HG03469 (cell line): ENCODE measurements at regions not wholly inside any gene's neighbourhood (a gene's known extent, or its start where the extent isn't known, plus 50 kb on each side); places are given as distances from the start of the nearest gene placed in this dataset.

Experiments used
- ATAC-seq: cut with Tn5 transposase; IDR thresholded peaks from one replicate; pipeline ENCODE4 v1.9.1; 2021; ENCODE audit warnings: mild to moderate bottlenecking, moderate library complexity, moderate number of reproducible peaks; ENCODE audit not compliant: unreplicated experiment

- ATAC-seq = no peak
These were observed 246.2 kb downstream of the LRFN2 start for GRCh38 chr6:40340957-40341356.

- no peak for ATAC-seq
These were observed 247.0 kb downstream of the LRFN2 start for GRCh38 chr6:40340196-40340595.

- no peak for ATAC-seq
These were observed 248.9 kb downstream of the LRFN2 start for GRCh38 chr6:40338306-40338705.

- no peak for ATAC-seq
These were observed 250.0 kb downstream of the LRFN2 start for GRCh38 chr6:40336940-40337760.

- no peak for ATAC-seq
These were observed 250.9 kb downstream of the LRFN2 start for GRCh38 chr6:40336296-40336695.

GRCh38 chr6:40334496-40335270, 252.5 kb downstream of the LRFN2 start:
- ATAC-seq = no peak

- ATAC-seq = no peak
These were observed 255.6 kb downstream of the LRFN2 start for GRCh38 chr6:40331545-40331944.

DNA sequence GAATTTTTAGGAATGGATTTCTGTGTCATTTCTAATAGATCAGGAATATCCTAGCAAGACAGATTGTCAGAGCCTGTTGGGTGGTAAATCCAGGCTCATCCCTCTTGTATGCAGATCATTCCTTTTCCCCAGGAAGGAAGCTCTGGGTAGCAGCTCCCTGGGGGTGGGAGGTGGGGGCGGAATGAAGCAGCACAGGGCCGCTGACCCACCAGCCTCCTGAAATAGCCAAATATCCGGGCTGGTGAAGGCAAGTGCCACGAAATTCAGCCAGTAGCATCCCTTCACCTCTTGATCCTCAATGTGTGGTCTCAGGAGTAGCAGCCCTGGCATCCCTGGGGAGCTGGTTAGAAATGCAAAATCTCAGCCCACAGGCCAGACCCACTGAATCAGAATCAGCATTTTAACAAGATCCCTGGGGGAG, 256.9 kb downstream of the LRFN2 start:
- no peak for ATAC-seq

GRCh38 chr6:40328986-40329545, 258.1 kb downstream of the LRFN2 start:
- no peak for ATAC-seq

GRCh38 chr6:40328386-40328985, 258.7 kb downstream of the LRFN2 start:
- ATAC-seq = no peak

DNA sequence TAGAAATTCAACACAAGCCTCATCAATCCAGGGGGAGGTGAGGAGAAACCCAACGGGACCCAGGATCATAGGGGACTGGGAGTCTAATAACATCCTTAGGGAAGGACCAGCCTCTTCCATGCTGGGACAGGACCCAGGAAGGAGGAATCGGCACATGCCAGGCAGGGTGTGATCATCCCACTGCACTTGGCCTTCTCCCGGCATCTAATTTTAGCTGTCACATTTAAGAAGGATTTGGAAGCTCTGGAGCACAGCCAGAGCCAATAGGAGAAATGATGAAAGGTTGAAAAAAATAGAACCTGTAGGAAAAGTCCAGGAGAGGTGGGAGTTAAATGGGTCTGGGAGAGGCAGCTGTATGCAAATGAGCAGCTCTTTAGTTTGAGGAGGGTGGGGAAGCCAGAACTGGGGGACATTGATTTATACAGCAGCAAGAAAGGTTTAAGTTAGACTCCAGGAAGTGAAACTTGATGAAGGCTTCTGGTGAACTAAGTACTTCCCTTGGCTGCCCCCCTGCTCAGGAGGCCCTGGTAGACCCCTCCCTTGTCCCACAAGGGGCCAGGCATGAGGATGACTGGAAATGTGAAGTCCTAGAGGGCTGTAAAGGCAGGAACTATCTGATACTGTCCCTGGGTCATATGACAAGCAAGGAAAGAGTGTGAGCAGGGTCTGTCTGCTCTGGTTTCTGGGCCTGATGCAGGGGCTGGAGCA, 260.3 kb downstream of the LRFN2 start:
- ATAC-seq = no peak

GRCh38 chr6:40325791-40326190, 261.4 kb downstream of the LRFN2 start:
- ATAC-seq = no peak

DNA sequence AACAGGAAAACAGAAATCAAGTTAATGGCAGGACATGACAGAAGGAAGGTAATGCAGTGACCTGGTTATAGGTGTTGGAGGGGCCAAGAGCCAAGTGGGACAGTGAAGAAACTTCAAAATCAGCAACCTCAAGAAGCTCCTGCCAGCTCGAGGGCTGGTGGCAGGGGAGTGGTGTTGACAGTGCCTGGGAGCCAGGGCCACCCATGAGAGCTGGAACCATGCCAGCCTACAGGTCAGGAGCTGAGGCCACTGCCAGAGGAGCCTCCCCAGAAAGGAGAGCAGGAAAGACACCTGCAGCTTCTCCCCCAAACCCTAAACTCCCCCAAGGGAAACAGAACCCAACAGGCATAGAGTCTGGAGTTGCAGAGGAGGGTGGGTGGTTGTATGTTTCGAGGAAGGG, 262.1 kb downstream of the LRFN2 start:
- no peak for ATAC-seq

DNA sequence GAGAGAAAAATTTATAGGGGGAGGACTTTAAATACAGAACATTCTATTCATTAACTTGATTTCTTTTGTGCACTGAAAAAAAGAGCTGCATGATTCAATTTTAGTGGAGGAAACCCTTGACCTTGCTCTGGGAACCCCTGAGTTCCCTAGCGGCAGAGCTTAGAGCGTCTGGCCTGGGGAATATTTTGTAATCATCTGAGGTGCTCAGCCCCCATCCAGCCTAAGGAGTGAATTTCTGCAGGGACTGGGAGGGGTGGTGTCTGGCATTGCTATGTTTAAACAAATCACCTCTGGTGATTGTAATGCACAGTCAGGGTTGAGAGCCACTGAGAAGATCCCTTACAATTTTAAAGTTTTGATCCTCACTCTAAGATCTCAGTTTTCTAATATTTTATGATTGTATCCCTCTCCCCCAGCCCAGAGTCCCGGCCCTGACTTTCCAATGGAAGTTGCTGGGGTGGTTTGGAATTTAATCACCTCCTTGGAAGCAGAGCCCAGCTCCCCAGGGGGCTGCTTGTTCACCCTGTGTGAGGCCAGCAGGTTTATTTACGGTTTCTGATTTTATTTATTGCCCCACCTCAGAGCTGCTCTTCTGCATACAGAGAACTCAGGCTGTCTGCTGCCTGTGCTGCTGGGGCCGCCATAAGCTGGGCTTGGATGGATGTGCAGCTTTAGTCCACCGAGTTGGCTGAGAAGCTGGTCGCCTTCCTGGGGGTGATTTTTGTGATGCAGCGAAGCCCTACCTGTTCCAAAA, 263.1 kb downstream of the LRFN2 start:
- ATAC-seq = no peak

GRCh38 chr6:40322336-40322735, 264.8 kb downstream of the LRFN2 start:
- no peak for ATAC-seq

DNA sequence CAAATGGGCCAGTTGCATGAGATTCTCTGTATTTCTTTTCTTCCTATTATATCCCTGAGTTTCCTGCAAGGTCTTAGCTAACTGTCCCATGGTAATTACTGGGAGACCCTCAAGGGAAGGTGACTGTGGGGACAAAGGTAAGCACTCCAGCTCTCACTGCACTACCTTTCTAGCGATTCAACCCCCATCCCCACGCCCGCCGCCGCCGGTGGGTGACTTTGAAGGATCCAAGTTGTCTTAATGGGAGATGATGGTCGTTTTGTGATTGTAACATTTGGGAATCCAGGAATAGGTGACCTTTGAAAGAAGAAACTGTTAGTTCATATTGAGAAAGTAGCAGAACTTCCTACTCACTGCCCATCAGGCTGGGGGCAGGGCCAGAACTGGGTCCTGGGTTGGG, 265.5 kb downstream of the LRFN2 start:
- no peak for ATAC-seq

- no peak for ATAC-seq
These were observed 266.2 kb downstream of the LRFN2 start for GRCh38 chr6:40320947-40321346.

DNA sequence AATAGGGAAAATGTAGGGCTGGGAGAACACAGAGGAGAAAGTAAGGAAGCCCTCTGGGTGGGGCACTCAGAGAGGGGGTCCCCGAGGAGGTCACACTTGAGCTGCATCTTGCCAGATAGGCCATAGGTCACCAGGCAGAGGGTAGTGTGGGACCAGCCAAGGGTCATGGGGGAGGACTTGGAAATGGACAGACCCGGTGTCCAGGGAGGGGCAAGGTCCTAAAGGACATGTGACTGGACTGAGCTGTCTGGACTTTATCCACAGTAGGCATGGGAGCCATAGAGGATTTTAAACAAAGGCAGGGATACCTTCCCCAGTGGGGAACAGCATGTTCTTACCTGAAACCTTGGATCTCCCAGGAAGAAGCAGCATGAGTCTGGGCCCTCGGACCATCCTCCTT, 266.7 kb downstream of the LRFN2 start:
- ATAC-seq = no peak

GRCh38 chr6:40319124-40319523, 268.0 kb downstream of the LRFN2 start:
- ATAC-seq = no peak

DNA sequence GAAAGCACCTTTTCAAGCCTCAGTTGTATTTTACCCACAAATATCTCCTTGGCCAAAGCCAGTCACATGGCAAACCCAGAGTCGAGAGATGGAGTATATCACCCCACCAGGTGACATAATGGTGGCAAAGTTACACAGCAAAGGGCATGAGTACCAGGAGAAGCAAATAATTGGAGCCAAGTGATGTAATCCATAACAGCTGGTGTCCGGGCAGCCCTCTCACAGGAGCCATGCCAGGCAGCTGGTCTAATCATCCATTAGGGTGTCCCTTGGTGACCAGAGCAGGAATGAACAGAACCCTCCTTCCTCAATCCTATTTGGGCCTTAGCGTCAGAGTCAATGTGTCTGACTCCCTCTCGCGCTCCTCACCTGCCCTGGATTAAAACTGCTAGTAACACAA, 272.1 kb downstream of the LRFN2 start:
- no peak for ATAC-seq
